ENCODE measurements at regions not wholly inside any gene's neighbourhood (a gene's known extent, or its start where the extent isn't known, plus 50 kb on each side); places are given as distances from the start of the nearest gene placed in this dataset.

DNA sequence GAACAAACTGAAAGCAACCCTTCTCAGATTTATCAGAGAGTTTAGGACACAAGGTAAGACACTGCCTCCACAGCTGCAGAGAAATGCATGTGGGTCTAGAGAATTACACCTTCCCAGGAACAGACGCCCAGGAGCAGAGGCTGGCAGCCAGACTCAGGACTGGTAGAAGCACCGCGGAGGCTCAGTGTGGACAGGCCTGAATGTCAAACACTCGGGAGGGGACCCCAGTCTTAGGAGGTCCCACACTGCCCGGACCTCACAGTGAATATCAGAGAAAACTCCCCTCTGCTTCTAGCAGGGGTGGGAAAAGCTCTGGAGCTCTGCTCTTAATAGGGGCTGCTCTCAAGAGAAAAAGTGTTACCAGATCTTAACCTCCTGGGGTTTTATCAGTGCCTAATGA is 952.7 kb downstream of the BRD1 start:
- H3K9me3 Mint-ChIP-seq: peaks cover 4% of the 10 kb centered on the region
- DNase-seq: no peak
- no peak overlapping the region for H3K4me3 Mint-ChIP-seq
- no peaks in the 10 kb centered on the region for H3K4me1 Mint-ChIP-seq (ENCODE audit: low read depth)
- peaks cover 30% of the 10 kb centered on the region for H3K27me3 Mint-ChIP-seq (ENCODE audit: low read depth)
- H3K27ac Mint-ChIP-seq: no peak overlapping the region
- CTCF ChIA-PET: no interaction called here
- peaks cover 1% of the 10 kb centered on the region for H3K36me3 Mint-ChIP-seq (ENCODE audit: low read depth)
- intact Hi-C loops (cut with micrococcal nuclease): no loop called here

DNA sequence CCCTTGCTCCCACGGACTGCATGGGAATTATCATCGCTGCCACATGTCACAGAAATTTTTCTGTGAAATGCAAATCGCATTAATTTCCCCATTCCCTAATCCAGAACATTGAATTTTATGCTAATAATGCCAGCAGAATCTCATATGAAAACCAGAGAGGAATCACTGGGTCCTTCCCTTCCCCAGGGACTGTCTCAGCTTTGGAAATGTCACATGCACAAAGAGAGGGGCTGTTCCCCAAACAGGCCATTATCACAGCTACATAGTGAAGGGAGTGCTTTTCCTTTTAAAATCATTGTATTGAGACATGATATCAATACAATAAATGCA is 954.5 kb downstream of the BRD1 start:
- no peak for DNase-seq
- intact Hi-C loops (cut with micrococcal nuclease): no loop called here
- Mint-ChIP-seq H3K9me3 (peaks cover 5% of the 10 kb centered on the region), H3K27me3 (ENCODE audit: low read depth) (peaks cover 23% of the 10 kb centered on the region), H3K4me1 (ENCODE audit: low read depth) (no peaks in the 10 kb centered on the region), H3K4me3 (no peak overlapping the region), H3K27ac (no peak overlapping the region), H3K36me3 (ENCODE audit: low read depth) (peaks cover 1% of the 10 kb centered on the region)
- CTCF ChIA-PET: no interaction called here

DNA sequence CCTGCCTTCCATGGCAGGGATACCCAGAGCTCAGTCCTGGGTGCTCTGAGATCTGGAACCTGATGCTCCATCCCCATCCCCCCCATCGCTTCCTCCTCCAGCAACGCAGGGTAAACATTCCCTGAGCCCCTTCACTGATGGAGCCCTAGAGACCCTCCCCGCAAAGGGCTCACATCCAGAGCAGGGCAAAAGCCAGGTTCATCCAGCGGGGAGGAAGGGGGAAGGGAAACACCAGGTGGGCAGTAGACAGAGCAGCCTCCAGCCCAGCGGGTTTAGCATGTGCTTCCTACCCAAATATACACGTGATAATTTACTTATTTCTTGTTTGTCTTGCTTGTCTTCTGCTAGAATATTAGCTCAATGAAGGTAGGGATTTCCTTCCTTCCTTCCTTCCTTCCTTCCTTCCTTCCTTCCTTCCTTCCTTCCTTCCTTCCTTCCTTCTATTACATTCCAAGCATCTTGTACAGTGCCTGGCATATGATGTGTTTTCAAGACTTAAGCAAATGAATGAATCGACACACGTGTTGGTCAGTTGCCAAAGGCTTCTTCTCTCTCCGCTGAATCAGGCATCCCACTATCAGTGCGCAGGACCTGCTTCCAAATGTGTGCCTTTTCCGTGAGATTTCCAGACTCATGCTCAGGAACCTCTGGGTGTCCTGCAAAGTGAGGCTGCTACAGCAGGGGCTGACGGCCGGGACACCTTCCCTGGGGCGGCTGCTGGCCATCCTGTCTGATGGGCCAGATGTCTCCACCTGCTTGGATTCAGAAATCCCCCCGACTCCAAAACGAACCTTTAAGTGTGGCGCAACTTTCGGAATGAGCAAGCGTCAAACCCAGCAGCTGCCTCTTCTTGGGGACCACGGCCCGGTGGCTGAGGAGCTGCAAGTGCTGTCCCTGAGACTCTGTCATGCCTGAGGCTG is 955.1 kb downstream of the BRD1 start:
- intact Hi-C loops (cut with micrococcal nuclease): no loop called here
- Mint-ChIP-seq H3K9me3 (peaks cover 5% of the 10 kb centered on the region), H3K27ac (no peak overlapping the region), H3K36me3 (ENCODE audit: low read depth) (peaks cover 1% of the 10 kb centered on the region), H3K4me3 (no peak overlapping the region), H3K27me3 (ENCODE audit: low read depth) (peaks cover 22% of the 10 kb centered on the region), H3K4me1 (ENCODE audit: low read depth) (no peaks in the 10 kb centered on the region)
- CTCF ChIA-PET: no interaction called here
- DNase-seq: no peak

DNA sequence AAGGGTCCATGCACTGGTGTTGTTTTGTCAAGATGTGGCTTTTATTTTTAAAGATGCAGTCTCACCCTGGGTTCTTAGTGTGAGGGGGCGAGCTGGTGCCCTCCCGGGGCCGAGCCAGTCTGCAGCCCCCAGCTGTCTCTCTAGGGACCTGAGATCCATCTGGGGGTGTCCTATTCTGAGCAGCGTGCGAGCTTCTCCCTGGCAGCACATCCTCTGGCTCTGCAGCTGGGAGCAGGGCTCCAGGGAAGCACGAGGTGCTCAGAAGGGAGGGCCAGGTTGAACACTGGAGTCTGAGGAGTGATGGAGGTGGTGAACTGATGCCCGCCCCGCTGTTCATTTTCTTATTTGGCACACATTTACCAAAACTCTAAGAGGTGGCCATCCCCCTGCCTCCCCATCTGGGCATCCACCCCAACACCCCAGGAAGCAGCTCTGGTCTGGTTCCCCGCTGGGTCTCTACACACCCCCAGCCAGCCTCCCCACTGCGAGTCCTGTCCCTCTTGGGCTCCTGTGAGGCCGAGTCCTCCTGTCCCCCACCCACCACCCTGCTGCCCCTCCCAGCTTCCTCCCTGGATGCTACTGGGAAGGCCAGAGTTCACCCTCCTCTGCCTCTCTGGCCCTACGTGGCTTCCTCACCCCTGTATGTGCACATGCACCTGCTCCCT is 956.4 kb downstream of the BRD1 start:
- no peak for DNase-seq
- Mint-ChIP-seq H3K9me3 (peaks cover 5% of the 10 kb centered on the region), H3K36me3 (ENCODE audit: low read depth) (peaks cover 1% of the 10 kb centered on the region), H3K4me1 (ENCODE audit: low read depth) (no peaks in the 10 kb centered on the region), H3K27me3 (ENCODE audit: low read depth) (peaks cover 16% of the 10 kb centered on the region), H3K4me3 (no peak overlapping the region), H3K27ac (no peak overlapping the region)
- intact Hi-C loops (cut with micrococcal nuclease): no loop called here
- CTCF ChIA-PET: no interaction called here

DNA sequence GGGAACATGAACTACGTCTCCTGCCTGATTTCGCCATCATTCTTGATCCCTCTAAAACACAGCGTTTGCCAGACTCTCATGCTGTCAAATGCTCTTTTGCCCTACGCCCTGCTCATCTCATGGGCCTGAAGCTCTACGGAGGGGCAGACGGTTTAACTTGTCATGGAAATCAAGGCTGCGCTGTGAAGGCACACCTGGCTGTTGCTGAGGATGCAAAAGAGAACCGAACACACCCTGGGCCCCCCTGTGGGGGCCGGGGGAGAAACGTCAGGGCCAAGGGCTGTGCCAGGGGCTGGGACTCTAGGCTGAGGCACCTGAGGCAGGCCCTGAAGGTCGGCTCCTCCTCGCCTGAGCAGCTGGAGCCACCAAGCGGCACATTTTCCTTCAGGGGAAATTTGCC is 957.2 kb downstream of the BRD1 start:
- DNase-seq: no peak
- Mint-ChIP-seq H3K36me3 (ENCODE audit: low read depth) (peaks cover 1% of the 10 kb centered on the region), H3K27ac (no peak overlapping the region), H3K4me1 (ENCODE audit: low read depth) (no peaks in the 10 kb centered on the region), H3K27me3 (ENCODE audit: low read depth) (peaks cover 11% of the 10 kb centered on the region), H3K4me3 (no peak overlapping the region), H3K9me3 (peaks cover 5% of the 10 kb centered on the region)
- intact Hi-C loops (cut with micrococcal nuclease): no loop called here
- CTCF ChIA-PET: no interaction called here

DNA sequence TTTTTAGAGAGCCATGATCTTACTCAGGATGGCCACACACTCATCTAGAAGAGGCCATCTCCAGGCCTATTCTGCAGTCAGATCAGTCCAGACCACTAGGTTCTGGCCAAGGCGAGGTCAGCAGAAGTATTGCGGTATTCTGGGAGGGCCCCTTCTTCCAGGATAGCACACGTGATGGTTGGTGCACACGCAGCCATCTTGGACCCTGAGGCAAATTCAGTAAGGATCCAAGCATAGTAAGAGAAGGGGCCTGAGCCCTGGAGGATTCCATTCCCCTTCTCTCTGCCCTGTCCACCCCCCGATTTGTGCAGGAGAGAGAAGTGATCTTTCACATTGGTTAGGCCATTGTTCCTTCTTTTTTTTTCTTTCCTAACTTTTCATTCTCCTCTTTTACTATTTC is 957.9 kb downstream of the BRD1 start:
- peaks cover 1% of the 10 kb centered on the region for H3K36me3 Mint-ChIP-seq (ENCODE audit: low read depth)
- intact Hi-C loops (cut with micrococcal nuclease): no loop called here
- no peak overlapping the region for H3K4me3 Mint-ChIP-seq
- CTCF ChIA-PET: no interaction called here
- H3K27me3 Mint-ChIP-seq (ENCODE audit: low read depth): peaks cover 11% of the 10 kb centered on the region
- H3K4me1 Mint-ChIP-seq (ENCODE audit: low read depth): no peaks in the 10 kb centered on the region
- no peak overlapping the region for H3K27ac Mint-ChIP-seq
- DNase-seq: no peak
- peaks cover 5% of the 10 kb centered on the region for H3K9me3 Mint-ChIP-seq

GRCh38 chr22:48869161-48869560 is 958.5 kb downstream of the BRD1 start:
- Mint-ChIP-seq H3K27ac (no peak overlapping the region), H3K9me3 (peaks cover 5% of the 10 kb centered on the region), H3K36me3 (ENCODE audit: low read depth) (peaks cover 1% of the 10 kb centered on the region), H3K27me3 (ENCODE audit: low read depth) (peaks cover 15% of the 10 kb centered on the region), H3K4me3 (no peak overlapping the region), H3K4me1 (ENCODE audit: low read depth) (no peaks in the 10 kb centered on the region)
- intact Hi-C loops (cut with micrococcal nuclease): no loop called here
- no peak for DNase-seq
- CTCF ChIA-PET: no interaction called here

GRCh38 chr22:48868554-48868953 is 959.1 kb downstream of the BRD1 start:
- Mint-ChIP-seq H3K9me3 (peaks cover 5% of the 10 kb centered on the region), H3K27ac (no peak overlapping the region), H3K27me3 (ENCODE audit: low read depth) (peaks cover 15% of the 10 kb centered on the region), H3K4me3 (no peak overlapping the region), H3K36me3 (ENCODE audit: low read depth) (peaks cover 1% of the 10 kb centered on the region), H3K4me1 (ENCODE audit: low read depth) (no peaks in the 10 kb centered on the region)
- CTCF ChIA-PET: no interaction called here
- no peak for DNase-seq
- intact Hi-C loops (cut with micrococcal nuclease): no loop called here

GRCh38 chr22:48867891-48868290 is 959.8 kb downstream of the BRD1 start:
- H3K9me3 Mint-ChIP-seq: peaks cover 5% of the 10 kb centered on the region
- no peaks in the 10 kb centered on the region for H3K4me1 Mint-ChIP-seq (ENCODE audit: low read depth)
- H3K27ac Mint-ChIP-seq: no peak overlapping the region
- H3K4me3 Mint-ChIP-seq: no peak overlapping the region
- peaks cover 1% of the 10 kb centered on the region for H3K36me3 Mint-ChIP-seq (ENCODE audit: low read depth)
- DNase-seq: no peak
- H3K27me3 Mint-ChIP-seq (ENCODE audit: low read depth): peaks cover 10% of the 10 kb centered on the region
- intact Hi-C loops (cut with micrococcal nuclease): no loop called here
- CTCF ChIA-PET: no interaction called here

- CTCF ChIA-PET: no interaction called here
- H3K4me3 Mint-ChIP-seq: no peak overlapping the region
Measured at GRCh38 chr22:48866906-48867681, 960.6 kb downstream of the BRD1 start.

GRCh38 chr22:48864748-48865147 is 962.9 kb downstream of the BRD1 start:
- Mint-ChIP-seq H3K4me3 (no peak overlapping the region), H3K27ac (no peak overlapping the region), H3K36me3 (ENCODE audit: low read depth) (no peaks in the 10 kb centered on the region), H3K4me1 (ENCODE audit: low read depth) (no peaks in the 10 kb centered on the region), H3K27me3 (ENCODE audit: low read depth) (peaks cover 6% of the 10 kb centered on the region), H3K9me3 (no peaks in the 10 kb centered on the region)
- CTCF ChIA-PET: no interaction called here
- intact Hi-C loops (cut with micrococcal nuclease): no loop called here
- DNase-seq: no peak

More at GRCh38 chr22:48866906-48867681, 960.6 kb downstream of the BRD1 start:
- Mint-ChIP-seq H3K4me1 (ENCODE audit: low read depth) (no peaks in the 10 kb centered on the region), H3K36me3 (ENCODE audit: low read depth) (peaks cover 1% of the 10 kb centered on the region), H3K9me3 (peaks cover 5% of the 10 kb centered on the region), H3K27ac (no peak overlapping the region), H3K27me3 (ENCODE audit: low read depth) (peaks cover 6% of the 10 kb centered on the region)
- intact Hi-C loops (cut with micrococcal nuclease): no loop called here
- no peak for DNase-seq

DNA sequence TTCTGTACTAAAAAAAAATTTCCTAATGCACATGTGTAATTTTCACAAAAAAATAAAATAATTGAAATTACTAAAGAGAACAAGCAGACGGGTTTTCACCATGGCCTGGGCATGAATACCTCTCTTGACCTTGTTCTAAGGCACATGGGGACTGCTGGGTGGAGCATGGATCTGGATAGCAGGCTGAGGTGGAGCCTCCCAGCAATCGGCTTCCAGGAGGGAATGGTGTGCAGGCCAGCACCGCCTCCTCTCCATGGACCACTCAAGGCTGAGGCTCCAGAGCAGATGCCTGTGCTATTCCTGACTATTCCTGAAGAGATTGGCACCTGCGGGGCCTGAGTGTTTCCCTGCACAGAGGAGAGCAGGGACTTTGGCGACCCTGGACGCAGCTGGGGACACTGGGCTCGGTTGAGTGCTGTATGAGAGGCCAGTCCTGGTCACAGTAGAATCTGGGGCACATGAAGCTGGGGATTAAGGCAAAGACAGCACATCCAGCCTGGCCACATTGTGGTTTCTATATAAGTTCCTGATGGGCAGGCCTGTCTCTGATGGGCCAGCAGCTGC is 963.6 kb downstream of the BRD1 start:
- intact Hi-C loops (cut with micrococcal nuclease): no loop called here
- Mint-ChIP-seq H3K36me3 (ENCODE audit: low read depth) (no peaks in the 10 kb centered on the region), H3K27me3 (ENCODE audit: low read depth) (peaks cover 6% of the 10 kb centered on the region), H3K4me3 (no peak overlapping the region), H3K9me3 (no peaks in the 10 kb centered on the region), H3K27ac (no peak overlapping the region), H3K4me1 (ENCODE audit: low read depth) (no peaks in the 10 kb centered on the region)
- CTCF ChIA-PET: no interaction called here
- no peak for DNase-seq

Data from activated naive CD4-positive, alpha-beta T cell treated with anti-CD3 and anti-CD28 coated beads for 36 hours (primary cell).